SK-N-SH treated with all-trans-retinoic acid at 6 μM for 48 hours (cell line): ENCODE measurements at regions not wholly inside any gene's neighbourhood (a gene's known extent, or its start where the extent isn't known, plus 50 kb on each side); places are given as distances from the start of the nearest gene placed in this dataset.
A peak's percentile ranks its signal among the peaks of the same experiment; 100 is the strongest.

Experiments
- ATAC-seq: fragments of 200-7000 bp; cut with Tn5 transposase; 3 replicates; pipeline ENCODE4 v1.9.1; 2020; ENCODE audit warnings: mild to moderate bottlenecking, moderate library complexity
- ARNTL ChIP-seq: fragments of 450-650 bp; formaldehyde crosslinking; IDR thresholded peaks from 2 replicates; pipeline ENCODE4 v1.5.0; 2020; ENCODE audit warnings: low read depth, mild to moderate bottlenecking, moderate library complexity, borderline replicate concordance
- CSDC2 ChIP-seq: fragments of 250-450 bp; sonication (Bioruptor Pico); IDR thresholded peaks from 2 replicates; pipeline ENCODE4 v1.5.0; 2020; ENCODE audit warnings: mild to moderate bottlenecking, moderate library complexity
- CSRNP3 ChIP-seq: fragments of 250-450 bp; sonication (Bioruptor Pico); IDR thresholded peaks from 2 replicates; pipeline ENCODE4 v1.5.1; 2021; ENCODE audit warnings: mild to moderate bottlenecking, moderate library complexity
- ESRRG ChIP-seq: fragments of 250-450 bp; sonication (Bioruptor Pico); IDR thresholded peaks from 2 replicates; pipeline ENCODE4 v1.6.1; 2021; ENCODE audit warnings: mild to moderate bottlenecking
- GLIS3 ChIP-seq: fragments of 250-450 bp; sonication (Bioruptor Pico); IDR thresholded peaks from 2 replicates; pipeline ENCODE4 v1.5.0; 2020; ENCODE audit warnings: mild to moderate bottlenecking, moderate library complexity
- ISL1 ChIP-seq: fragments of 250-450 bp; sonication (Bioruptor Pico); IDR thresholded peaks from 2 replicates; pipeline ENCODE4 v2.1.2; 2022; ENCODE audit warnings: mild to moderate bottlenecking, moderate library complexity
- OSR1 ChIP-seq: fragments of 250-450 bp; sonication (Bioruptor Pico); IDR thresholded peaks from 2 replicates; pipeline ENCODE4 v1.8.0; 2022; ENCODE audit warnings: moderate library complexity, mild to moderate bottlenecking, inconsistent platforms
- PPARA ChIP-seq: fragments of 250-450 bp; sonication (Bioruptor Pico); IDR thresholded peaks from 2 replicates; pipeline ENCODE4 v1.5.0; 2020; ENCODE audit warnings: mild to moderate bottlenecking, borderline replicate concordance
- RARB ChIP-seq: fragments of 250-450 bp; sonication (Bioruptor Pico); IDR thresholded peaks from 2 replicates; pipeline ENCODE4 v1.8.0; 2021; ENCODE audit warnings: mild to moderate bottlenecking, moderate library complexity
- SNAI2 ChIP-seq: fragments of 250-450 bp; sonication (Bioruptor Pico); IDR thresholded peaks from 2 replicates; pipeline ENCODE4 v1.5.0; 2020; ENCODE audit warnings: mild to moderate bottlenecking, moderate library complexity
- TCF4 ChIP-seq: fragments of 250-450 bp; sonication (Bioruptor Pico); IDR thresholded peaks from 2 replicates; pipeline ENCODE4 v1.8.0; 2021; ENCODE audit warnings: mild to moderate bottlenecking, moderate library complexity, borderline replicate concordance
- TOX ChIP-seq: fragments of 250-450 bp; sonication (Bioruptor Pico); IDR thresholded peaks from 2 replicates; pipeline ENCODE4 v1.8.0; 2021; ENCODE audit warnings: mild to moderate bottlenecking, moderate library complexity, borderline replicate concordance
- ZC3H10 ChIP-seq: fragments of 250-450 bp; sonication (Bioruptor Pico); IDR thresholded peaks from 2 replicates; pipeline ENCODE4 v1.5.1; 2021; ENCODE audit warnings: mild to moderate bottlenecking, moderate library complexity
- ZFP3 ChIP-seq: fragments of 250-450 bp; sonication (Bioruptor Pico); IDR thresholded peaks from 2 replicates; pipeline ENCODE4 v1.5.0; 2020; ENCODE audit warnings: mild to moderate bottlenecking, moderate library complexity
- ZNF565 ChIP-seq: fragments of 450-650 bp; formaldehyde crosslinking; conservative IDR thresholded peaks from 2 replicates; pipeline ENCODE4 v1.5.0; 2020; ENCODE audit warnings: low read depth, mild to moderate bottlenecking, moderate library complexity
- ZNF70 ChIP-seq: fragments of 450-650 bp; formaldehyde crosslinking; IDR thresholded peaks from 2 replicates; pipeline ENCODE4 v1.5.0; 2020; ENCODE audit warnings: mild to moderate bottlenecking, moderate library complexity
- TF ChIP-seq, protein P1 (sequence below): fragments of 250-450 bp; sonication (Bioruptor Pico); IDR thresholded peaks from 2 replicates; pipeline ENCODE4 v1.5.0; 2020; ENCODE audit warnings: mild to moderate bottlenecking, moderate library complexity
- TF ChIP-seq, protein P2 (sequence below): fragments of 250-450 bp; sonication (Bioruptor Pico); IDR thresholded peaks from 2 replicates; pipeline ENCODE4 v1.8.0; 2020; ENCODE audit warnings: mild to moderate bottlenecking, moderate library complexity, borderline replicate concordance
- TF ChIP-seq, protein P3 (sequence below): fragments of 250-450 bp; sonication (Bioruptor Pico); IDR thresholded peaks from 2 replicates; pipeline ENCODE4 v1.8.0; 2021; ENCODE audit warnings: low read depth, mild to moderate bottlenecking, moderate library complexity, borderline replicate concordance
- TF ChIP-seq, protein P4 (sequence below): fragments of 250-450 bp; sonication (Bioruptor Pico); IDR thresholded peaks from 2 replicates; pipeline ENCODE4 v1.5.1; 2020; ENCODE audit warnings: low read depth, mild to moderate bottlenecking, moderate library complexity

- TF ChIP-seq, protein P1, sequence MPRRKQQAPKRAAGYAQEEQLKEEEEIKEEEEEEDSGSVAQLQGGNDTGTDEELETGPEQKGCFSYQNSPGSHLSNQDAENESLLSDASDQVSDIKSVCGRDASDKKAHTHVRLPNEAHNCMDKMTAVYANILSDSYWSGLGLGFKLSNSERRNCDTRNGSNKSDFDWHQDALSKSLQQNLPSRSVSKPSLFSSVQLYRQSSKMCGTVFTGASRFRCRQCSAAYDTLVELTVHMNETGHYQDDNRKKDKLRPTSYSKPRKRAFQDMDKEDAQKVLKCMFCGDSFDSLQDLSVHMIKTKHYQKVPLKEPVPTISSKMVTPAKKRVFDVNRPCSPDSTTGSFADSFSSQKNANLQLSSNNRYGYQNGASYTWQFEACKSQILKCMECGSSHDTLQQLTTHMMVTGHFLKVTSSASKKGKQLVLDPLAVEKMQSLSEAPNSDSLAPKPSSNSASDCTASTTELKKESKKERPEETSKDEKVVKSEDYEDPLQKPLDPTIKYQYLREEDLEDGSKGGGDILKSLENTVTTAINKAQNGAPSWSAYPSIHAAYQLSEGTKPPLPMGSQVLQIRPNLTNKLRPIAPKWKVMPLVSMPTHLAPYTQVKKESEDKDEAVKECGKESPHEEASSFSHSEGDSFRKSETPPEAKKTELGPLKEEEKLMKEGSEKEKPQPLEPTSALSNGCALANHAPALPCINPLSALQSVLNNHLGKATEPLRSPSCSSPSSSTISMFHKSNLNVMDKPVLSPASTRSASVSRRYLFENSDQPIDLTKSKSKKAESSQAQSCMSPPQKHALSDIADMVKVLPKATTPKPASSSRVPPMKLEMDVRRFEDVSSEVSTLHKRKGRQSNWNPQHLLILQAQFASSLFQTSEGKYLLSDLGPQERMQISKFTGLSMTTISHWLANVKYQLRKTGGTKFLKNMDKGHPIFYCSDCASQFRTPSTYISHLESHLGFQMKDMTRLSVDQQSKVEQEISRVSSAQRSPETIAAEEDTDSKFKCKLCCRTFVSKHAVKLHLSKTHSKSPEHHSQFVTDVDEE (CRISPR knock-in tag), result no peak
- TF ChIP-seq, protein P2, sequence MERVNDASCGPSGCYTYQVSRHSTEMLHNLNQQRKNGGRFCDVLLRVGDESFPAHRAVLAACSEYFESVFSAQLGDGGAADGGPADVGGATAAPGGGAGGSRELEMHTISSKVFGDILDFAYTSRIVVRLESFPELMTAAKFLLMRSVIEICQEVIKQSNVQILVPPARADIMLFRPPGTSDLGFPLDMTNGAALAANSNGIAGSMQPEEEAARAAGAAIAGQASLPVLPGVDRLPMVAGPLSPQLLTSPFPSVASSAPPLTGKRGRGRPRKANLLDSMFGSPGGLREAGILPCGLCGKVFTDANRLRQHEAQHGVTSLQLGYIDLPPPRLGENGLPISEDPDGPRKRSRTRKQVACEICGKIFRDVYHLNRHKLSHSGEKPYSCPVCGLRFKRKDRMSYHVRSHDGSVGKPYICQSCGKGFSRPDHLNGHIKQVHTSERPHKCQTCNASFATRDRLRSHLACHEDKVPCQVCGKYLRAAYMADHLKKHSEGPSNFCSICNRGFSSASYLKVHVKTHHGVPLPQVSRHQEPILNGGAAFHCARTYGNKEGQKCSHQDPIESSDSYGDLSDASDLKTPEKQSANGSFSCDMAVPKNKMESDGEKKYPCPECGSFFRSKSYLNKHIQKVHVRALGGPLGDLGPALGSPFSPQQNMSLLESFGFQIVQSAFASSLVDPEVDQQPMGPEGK (CRISPR knock-in tag), result no peak
- TF ChIP-seq CSDC2 (CRISPR knock-in tag) (no peak), ESRRG (CRISPR knock-in tag) (no peak), OSR1 (no peak), ZFP3 (CRISPR knock-in tag) (no peak), CSRNP3 (CRISPR knock-in tag) (no peak), SNAI2 (CRISPR knock-in tag) (no peak), GLIS3 (no peak), ISL1 (CRISPR knock-in tag) (no peak), ZNF70 (CRISPR knock-in tag) (no peak), ZNF565 (CRISPR knock-in tag) (no peak), PPARA (CRISPR knock-in tag) (no peak), ZC3H10 (CRISPR knock-in tag) (no peak), RARB (CRISPR knock-in tag) (no peak)
- TF ChIP-seq, protein P3, sequence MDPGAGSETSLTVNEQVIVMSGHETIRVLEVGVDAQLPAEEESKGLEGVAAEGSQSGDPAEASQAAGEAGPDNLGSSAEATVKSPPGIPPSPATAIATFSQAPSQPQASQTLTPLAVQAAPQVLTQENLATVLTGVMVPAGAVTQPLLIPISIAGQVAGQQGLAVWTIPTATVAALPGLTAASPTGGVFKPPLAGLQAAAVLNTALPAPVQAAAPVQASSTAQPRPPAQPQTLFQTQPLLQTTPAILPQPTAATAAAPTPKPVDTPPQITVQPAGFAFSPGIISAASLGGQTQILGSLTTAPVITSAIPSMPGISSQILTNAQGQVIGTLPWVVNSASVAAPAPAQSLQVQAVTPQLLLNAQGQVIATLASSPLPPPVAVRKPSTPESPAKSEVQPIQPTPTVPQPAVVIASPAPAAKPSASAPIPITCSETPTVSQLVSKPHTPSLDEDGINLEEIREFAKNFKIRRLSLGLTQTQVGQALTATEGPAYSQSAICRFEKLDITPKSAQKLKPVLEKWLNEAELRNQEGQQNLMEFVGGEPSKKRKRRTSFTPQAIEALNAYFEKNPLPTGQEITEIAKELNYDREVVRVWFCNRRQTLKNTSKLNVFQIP (CRISPR knock-in tag), result no peak
- TF ChIP-seq, protein P4, sequence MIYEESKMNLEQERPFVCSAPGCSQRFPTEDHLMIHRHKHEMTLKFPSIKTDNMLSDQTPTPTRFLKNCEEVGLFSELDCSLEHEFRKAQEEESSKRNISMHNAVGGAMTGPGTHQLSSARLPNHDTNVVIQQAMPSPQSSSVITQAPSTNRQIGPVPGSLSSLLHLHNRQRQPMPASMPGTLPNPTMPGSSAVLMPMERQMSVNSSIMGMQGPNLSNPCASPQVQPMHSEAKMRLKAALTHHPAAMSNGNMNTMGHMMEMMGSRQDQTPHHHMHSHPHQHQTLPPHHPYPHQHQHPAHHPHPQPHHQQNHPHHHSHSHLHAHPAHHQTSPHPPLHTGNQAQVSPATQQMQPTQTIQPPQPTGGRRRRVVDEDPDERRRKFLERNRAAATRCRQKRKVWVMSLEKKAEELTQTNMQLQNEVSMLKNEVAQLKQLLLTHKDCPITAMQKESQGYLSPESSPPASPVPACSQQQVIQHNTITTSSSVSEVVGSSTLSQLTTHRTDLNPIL (CRISPR knock-in tag), result no peak
- no peak for ATAC-seq
Observed at GRCh38 chr2:220103596-220103995, 476.2 kb downstream of the SLC4A3 start.

- TF ChIP-seq ZC3H10 (CRISPR knock-in tag), result no peak
- TF ChIP-seq, protein P3 (CRISPR knock-in tag), result no peak
- TF ChIP-seq ISL1 (CRISPR knock-in tag), result no peak
- TF ChIP-seq, all 23 proteins: peak for 0
- ATAC-seq, result peak; percentile 100
Observed at GRCh38 chr2:220104871-220105351, 477.5 kb downstream of the SLC4A3 start.

- TF ChIP-seq CSRNP3 (CRISPR knock-in tag), result no peak
- TF ChIP-seq, protein P3 (CRISPR knock-in tag), result no peak
- TF ChIP-seq, protein P2 (CRISPR knock-in tag), result no peak
- no peak for TF ChIP-seq ARNTL (CRISPR knock-in tag)
- TF ChIP-seq ISL1 (CRISPR knock-in tag), result no peak
- TF ChIP-seq TOX (CRISPR knock-in tag), result no peak
- no peak for TF ChIP-seq TCF4 (CRISPR knock-in tag)
- no peak for ATAC-seq
Observed at GRCh38 chr2:220106065-220106464, 478.6 kb downstream of the SLC4A3 start.
